ENCODE measurements at regions not wholly inside any gene's neighbourhood (a gene's known extent, or its start where the extent isn't known, plus 50 kb on each side); places are given as distances from the start of the nearest gene placed in this dataset.

DNA sequence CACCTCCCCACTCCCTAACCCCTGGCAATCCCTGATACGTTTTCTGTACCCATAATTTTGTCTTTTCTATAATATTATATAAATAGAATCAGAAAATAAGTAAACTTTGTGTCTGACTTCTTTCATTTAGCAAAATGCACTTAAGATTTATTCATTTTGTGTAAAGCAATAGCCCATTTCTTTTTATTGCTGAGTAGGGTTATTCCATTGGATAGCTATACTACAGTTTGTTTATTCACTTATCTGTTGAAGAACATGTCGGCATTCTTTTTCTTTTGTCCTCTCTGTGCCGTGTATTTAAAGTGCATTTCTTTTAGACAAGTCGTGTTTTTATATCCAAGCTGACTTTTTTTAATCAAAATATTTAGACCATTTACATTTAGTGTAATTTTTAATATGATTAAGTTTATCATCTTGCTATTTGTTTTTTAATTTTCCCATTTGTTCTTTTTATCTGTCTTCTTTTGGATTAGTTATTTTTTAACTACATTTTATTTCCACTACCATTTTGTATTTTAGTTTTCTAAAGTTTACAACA is 176.4 kb upstream of the TSHZ3 start:
- H3K9ac ChIP-seq = no peak overlapping the region
- 0 out of 2 replicates have a peak, but pooled peaks cover 3% of the 10 kb centered on the region for H3K9me2 ChIP-seq
- H3K27me3 ChIP-seq (ENCODE audit: insufficient read depth) = no peaks in the 10 kb centered on the region
- no peak for DNase-seq
- no peak overlapping the region for H3K4me3 ChIP-seq (ENCODE audit: low read depth in 2 of 2, low read length in 1 of 2)
- no peak overlapping the region for H3K4me2 ChIP-seq
- 16% methylated on average over 4 of the region's 4 CpGs for WGBS (ENCODE audit: low lambda C conversion rate)
- H3F3A ChIP-seq (replicated peaks; ENCODE audit: insufficient read depth) = no peaks in the 10 kb centered on the region
- no peaks in the 10 kb centered on the region for H3K36me3 ChIP-seq (replicated peaks in 1 of 2; ENCODE audit: control insufficient read depth in 1 of 2, insufficient read depth in 2 of 2, low read length in 1 of 2)
- no peaks in the 10 kb centered on the region for H3K4me1 ChIP-seq (ENCODE audit: control insufficient read depth in 1 of 2, insufficient read depth in 2 of 2, low read depth in 1 of 2, low read length in 1 of 2)
- peaks cover 7% of the 10 kb centered on the region; the same call in 1 of the 2 replicates for H3K9me3 ChIP-seq
- TF ChIP-seq JUND (IDR thresholded peaks at IDR 0.05) (no peak), NRF1 (IDR thresholded peaks at IDR 0.05; ENCODE audit: low read depth, low read length) (no peak), TAF1 (IDR thresholded peaks at IDR 0.05; ENCODE audit: borderline replicate concordance, low read depth, low read length) (no peak), RAD21 (IDR thresholded peaks at IDR 0.05; ENCODE audit: low read length) (no peak), NFIC (IDR thresholded peaks at IDR 0.05; ENCODE audit: borderline replicate concordance) (no peak)
- TF ChIP-seq, protein P1, sequence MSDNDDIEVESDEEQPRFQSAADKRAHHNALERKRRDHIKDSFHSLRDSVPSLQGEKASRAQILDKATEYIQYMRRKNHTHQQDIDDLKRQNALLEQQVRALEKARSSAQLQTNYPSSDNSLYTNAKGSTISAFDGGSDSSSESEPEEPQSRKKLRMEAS (IDR thresholded peaks at IDR 0.05; ENCODE audit: low read depth) = no peak
- H4K20me1 ChIP-seq (ENCODE audit: insufficient read depth) = no peaks in the 10 kb centered on the region
- H2AFZ ChIP-seq (ENCODE audit: low read depth) = no peak overlapping the region
- H3K79me2 ChIP-seq (ENCODE audit: insufficient read depth) = no peaks in the 10 kb centered on the region
- no peak overlapping the region for H3K27ac ChIP-seq (ENCODE audit: low read depth in 2 of 2, low read length in 1 of 2)
- CTCF ChIA-PET = interaction anchor here (1.3 to 1.5 kb wide), 2 partner anchors 16 to 699 kb away, joined by 3 to 4 read pairs; no protein-coding TSS in a partner anchor
- POLR2A ChIA-PET = no interaction called here

DNA sequence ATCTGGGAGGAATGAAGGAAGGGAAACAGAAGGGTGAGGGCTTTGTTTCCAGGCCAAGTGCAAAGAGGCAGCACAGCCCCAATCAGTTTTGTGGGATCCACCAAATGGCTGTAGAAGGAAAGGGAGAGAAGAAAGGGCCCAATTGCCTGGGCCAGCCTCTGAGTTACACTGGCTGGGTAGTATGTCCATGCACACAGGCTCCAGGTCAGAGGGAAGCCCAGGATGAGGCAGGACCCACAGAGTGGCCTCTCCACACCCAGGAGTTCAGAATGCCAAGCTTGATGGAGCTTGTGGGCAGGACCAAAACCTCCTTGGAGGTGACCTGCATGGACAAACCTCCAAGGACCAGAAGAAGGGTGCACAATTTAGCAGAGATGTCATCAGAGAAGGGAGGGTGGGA is 178.2 kb upstream of the TSHZ3 start:
- Histone ChIP-seq H3K4me3 (ENCODE audit: low read depth in 2 of 2, low read length in 1 of 2) (no peak overlapping the region), H3K79me2 (ENCODE audit: insufficient read depth) (no peaks in the 10 kb centered on the region), H3K27ac (ENCODE audit: low read depth in 2 of 2, low read length in 1 of 2) (no peak overlapping the region), H4K20me1 (ENCODE audit: insufficient read depth) (no peaks in the 10 kb centered on the region), H3K4me2 (no peak overlapping the region), H3K9ac (no peak overlapping the region), H2AFZ (ENCODE audit: low read depth) (no peak overlapping the region), H3K9me2 (no peaks in the 10 kb centered on the region), H3F3A (replicated peaks; ENCODE audit: insufficient read depth) (no peaks in the 10 kb centered on the region), H3K4me1 (ENCODE audit: control insufficient read depth in 1 of 2, insufficient read depth in 2 of 2, low read depth in 1 of 2, low read length in 1 of 2) (no peaks in the 10 kb centered on the region), H3K27me3 (ENCODE audit: insufficient read depth) (no peaks in the 10 kb centered on the region), H3K9me3 (peaks cover 7% of the 10 kb centered on the region; the same call in 1 of the 2 replicates), H3K36me3 (replicated peaks in 1 of 2; ENCODE audit: control insufficient read depth in 1 of 2, insufficient read depth in 2 of 2, low read length in 1 of 2) (no peaks in the 10 kb centered on the region)
- CTCF ChIA-PET = no interaction called here
- POLR2A ChIA-PET = no interaction called here
- DNase-seq = no peak
- no peak for TF ChIP-seq NFIC (IDR thresholded peaks at IDR 0.05; ENCODE audit: borderline replicate concordance)
- TF ChIP-seq TEAD4 (IDR thresholded peaks at IDR 0.05; ENCODE audit: borderline replicate concordance, insufficient read depth) = no peak
- TF ChIP-seq POLR2AphosphoS5 (IDR thresholded peaks at IDR 0.05; ENCODE audit: low read depth, low read length) = no peak
- no peak for TF ChIP-seq RXRA (IDR thresholded peaks at IDR 0.05; ENCODE audit: borderline replicate concordance, low read depth)
- no peak for TF ChIP-seq RCOR1 (IDR thresholded peaks at IDR 0.05; ENCODE audit: low read length)
- TF ChIP-seq TCF12 (IDR thresholded peaks at IDR 0.05) = no peak

DNA sequence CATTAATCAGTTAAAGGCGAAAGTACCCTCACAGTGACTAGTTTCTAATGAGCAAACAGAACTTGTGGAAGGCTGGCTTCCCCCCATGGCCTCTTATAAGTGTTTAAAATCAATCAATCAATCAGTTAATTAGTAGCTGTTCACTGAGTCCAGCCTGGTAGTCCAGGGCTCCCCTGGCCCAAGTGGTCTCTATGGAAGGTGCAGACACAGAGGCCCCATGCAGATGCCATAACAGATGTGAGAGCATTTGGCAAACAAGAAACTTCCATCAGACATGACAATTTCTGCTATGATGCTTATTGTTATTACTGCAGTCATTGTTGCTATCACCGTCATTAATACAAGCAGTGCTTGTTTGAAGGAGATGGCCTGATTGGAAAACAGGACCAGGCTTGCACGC is 179.0 kb upstream of the TSHZ3 start:
- WGBS (ENCODE audit: low lambda C conversion rate) = 31% methylated on average over 3 of the region's 3 CpGs

More for the DNA sequence above, 179.0 kb upstream of the TSHZ3 start:
- Histone ChIP-seq H3K9me2 (no peaks in the 10 kb centered on the region), H3K4me2 (no peak overlapping the region), H3K9ac (no peak overlapping the region), H3K27ac (ENCODE audit: low read depth in 2 of 2, low read length in 1 of 2) (no peak overlapping the region), H3K36me3 (replicated peaks in 1 of 2; ENCODE audit: control insufficient read depth in 1 of 2, insufficient read depth in 2 of 2, low read length in 1 of 2) (no peaks in the 10 kb centered on the region), H3K4me1 (ENCODE audit: control insufficient read depth in 1 of 2, insufficient read depth in 2 of 2, low read depth in 1 of 2, low read length in 1 of 2) (no peaks in the 10 kb centered on the region), H2AFZ (ENCODE audit: low read depth) (no peak overlapping the region), H4K20me1 (ENCODE audit: insufficient read depth) (no peaks in the 10 kb centered on the region), H3K4me3 (ENCODE audit: low read depth in 2 of 2, low read length in 1 of 2) (no peak overlapping the region), H3K9me3 (peaks cover 7% of the 10 kb centered on the region; the same call in 1 of the 2 replicates), H3F3A (replicated peaks; ENCODE audit: insufficient read depth) (no peaks in the 10 kb centered on the region), H3K79me2 (ENCODE audit: insufficient read depth) (no peaks in the 10 kb centered on the region), H3K27me3 (ENCODE audit: insufficient read depth) (no peaks in the 10 kb centered on the region)
- no peak for TF ChIP-seq RCOR1 (IDR thresholded peaks at IDR 0.05; ENCODE audit: low read length)
- TF ChIP-seq, protein P2, sequence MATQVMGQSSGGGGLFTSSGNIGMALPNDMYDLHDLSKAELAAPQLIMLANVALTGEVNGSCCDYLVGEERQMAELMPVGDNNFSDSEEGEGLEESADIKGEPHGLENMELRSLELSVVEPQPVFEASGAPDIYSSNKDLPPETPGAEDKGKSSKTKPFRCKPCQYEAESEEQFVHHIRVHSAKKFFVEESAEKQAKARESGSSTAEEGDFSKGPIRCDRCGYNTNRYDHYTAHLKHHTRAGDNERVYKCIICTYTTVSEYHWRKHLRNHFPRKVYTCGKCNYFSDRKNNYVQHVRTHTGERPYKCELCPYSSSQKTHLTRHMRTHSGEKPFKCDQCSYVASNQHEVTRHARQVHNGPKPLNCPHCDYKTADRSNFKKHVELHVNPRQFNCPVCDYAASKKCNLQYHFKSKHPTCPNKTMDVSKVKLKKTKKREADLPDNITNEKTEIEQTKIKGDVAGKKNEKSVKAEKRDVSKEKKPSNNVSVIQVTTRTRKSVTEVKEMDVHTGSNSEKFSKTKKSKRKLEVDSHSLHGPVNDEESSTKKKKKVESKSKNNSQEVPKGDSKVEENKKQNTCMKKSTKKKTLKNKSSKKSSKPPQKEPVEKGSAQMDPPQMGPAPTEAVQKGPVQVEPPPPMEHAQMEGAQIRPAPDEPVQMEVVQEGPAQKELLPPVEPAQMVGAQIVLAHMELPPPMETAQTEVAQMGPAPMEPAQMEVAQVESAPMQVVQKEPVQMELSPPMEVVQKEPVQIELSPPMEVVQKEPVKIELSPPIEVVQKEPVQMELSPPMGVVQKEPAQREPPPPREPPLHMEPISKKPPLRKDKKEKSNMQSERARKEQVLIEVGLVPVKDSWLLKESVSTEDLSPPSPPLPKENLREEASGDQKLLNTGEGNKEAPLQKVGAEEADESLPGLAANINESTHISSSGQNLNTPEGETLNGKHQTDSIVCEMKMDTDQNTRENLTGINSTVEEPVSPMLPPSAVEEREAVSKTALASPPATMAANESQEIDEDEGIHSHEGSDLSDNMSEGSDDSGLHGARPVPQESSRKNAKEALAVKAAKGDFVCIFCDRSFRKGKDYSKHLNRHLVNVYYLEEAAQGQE (IDR thresholded peaks at IDR 0.05; ENCODE audit: low read depth, low read length) = no peak
- TF ChIP-seq, protein P1 (IDR thresholded peaks at IDR 0.05; ENCODE audit: low read depth) = no peak
- no peak for TF ChIP-seq RAD21 (IDR thresholded peaks at IDR 0.05; ENCODE audit: low read length)
- TF ChIP-seq, protein P3, sequence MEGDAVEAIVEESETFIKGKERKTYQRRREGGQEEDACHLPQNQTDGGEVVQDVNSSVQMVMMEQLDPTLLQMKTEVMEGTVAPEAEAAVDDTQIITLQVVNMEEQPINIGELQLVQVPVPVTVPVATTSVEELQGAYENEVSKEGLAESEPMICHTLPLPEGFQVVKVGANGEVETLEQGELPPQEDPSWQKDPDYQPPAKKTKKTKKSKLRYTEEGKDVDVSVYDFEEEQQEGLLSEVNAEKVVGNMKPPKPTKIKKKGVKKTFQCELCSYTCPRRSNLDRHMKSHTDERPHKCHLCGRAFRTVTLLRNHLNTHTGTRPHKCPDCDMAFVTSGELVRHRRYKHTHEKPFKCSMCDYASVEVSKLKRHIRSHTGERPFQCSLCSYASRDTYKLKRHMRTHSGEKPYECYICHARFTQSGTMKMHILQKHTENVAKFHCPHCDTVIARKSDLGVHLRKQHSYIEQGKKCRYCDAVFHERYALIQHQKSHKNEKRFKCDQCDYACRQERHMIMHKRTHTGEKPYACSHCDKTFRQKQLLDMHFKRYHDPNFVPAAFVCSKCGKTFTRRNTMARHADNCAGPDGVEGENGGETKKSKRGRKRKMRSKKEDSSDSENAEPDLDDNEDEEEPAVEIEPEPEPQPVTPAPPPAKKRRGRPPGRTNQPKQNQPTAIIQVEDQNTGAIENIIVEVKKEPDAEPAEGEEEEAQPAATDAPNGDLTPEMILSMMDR (IDR thresholded peaks at IDR 0.05) = no peak
- TF ChIP-seq FOSL2 (IDR thresholded peaks at IDR 0.05; ENCODE audit: borderline replicate concordance, low read depth) = no peak
- TF ChIP-seq, protein P4, sequence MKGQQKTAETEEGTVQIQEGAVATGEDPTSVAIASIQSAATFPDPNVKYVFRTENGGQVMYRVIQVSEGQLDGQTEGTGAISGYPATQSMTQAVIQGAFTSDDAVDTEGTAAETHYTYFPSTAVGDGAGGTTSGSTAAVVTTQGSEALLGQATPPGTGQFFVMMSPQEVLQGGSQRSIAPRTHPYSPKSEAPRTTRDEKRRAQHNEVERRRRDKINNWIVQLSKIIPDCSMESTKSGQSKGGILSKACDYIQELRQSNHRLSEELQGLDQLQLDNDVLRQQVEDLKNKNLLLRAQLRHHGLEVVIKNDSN (IDR thresholded peaks at IDR 0.05; ENCODE audit: borderline replicate concordance, low read depth) = no peak
- no peak for TF ChIP-seq POLR2AphosphoS5 (IDR thresholded peaks at IDR 0.05; ENCODE audit: low read depth, low read length)
- TF ChIP-seq TCF12 (IDR thresholded peaks at IDR 0.05) = no peak
- no peak for DNase-seq
- CTCF ChIA-PET = no interaction called here
- POLR2A ChIA-PET = no interaction called here

Data from SK-N-SH (cell line).